ENCODE measurements at regions not wholly inside any gene's neighbourhood (a gene's known extent, or its start where the extent isn't known, plus 50 kb on each side); places are given as distances from the start of the nearest gene placed in this dataset.
A peak's percentile ranks its signal among the peaks of the same experiment; 100 is the strongest.
"Not testable (repeated sequence)": the region's sequence is repeated elsewhere in the genome, so short reads cannot be mapped to it uniquely, and the experiment has no call there.

DNA sequence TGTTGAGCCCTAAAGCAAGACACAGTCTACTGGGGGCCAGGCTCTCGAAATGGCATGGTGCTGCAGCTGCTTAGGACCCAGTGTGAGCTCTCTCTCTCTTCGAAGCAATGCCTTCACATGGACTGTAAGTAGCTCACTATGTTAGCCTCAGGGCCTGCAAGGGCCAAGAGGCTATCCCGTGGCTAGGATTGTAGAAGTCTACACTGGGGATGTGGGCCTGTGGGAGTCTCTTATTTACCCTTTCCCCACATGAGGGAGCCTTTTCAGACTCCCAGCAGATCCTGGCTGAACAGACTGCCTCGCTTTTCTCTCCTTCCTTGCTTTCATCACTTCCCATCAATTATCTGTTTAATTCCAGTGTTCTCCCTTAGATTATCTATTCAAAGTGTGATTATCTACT lies 101.4 kb downstream of the GPR65 start:
- H3K4me3 ChIP-seq = no peak overlapping the region
- peaks cover 6% of the 10 kb centered on the region for H3K9me3 ChIP-seq
- intact Hi-C loops (cut with DNase I, micrococcal nuclease) = no loop called here
- ATAC-seq = no peak
- no peak for DNase-seq
- no peaks in the 10 kb centered on the region for H3K36me3 ChIP-seq (ENCODE audit: low read depth)
- TF ChIP-seq, protein P1, sequence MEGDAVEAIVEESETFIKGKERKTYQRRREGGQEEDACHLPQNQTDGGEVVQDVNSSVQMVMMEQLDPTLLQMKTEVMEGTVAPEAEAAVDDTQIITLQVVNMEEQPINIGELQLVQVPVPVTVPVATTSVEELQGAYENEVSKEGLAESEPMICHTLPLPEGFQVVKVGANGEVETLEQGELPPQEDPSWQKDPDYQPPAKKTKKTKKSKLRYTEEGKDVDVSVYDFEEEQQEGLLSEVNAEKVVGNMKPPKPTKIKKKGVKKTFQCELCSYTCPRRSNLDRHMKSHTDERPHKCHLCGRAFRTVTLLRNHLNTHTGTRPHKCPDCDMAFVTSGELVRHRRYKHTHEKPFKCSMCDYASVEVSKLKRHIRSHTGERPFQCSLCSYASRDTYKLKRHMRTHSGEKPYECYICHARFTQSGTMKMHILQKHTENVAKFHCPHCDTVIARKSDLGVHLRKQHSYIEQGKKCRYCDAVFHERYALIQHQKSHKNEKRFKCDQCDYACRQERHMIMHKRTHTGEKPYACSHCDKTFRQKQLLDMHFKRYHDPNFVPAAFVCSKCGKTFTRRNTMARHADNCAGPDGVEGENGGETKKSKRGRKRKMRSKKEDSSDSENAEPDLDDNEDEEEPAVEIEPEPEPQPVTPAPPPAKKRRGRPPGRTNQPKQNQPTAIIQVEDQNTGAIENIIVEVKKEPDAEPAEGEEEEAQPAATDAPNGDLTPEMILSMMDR (IDR thresholded peaks at IDR 0.05) = no peak
- no peaks in the 10 kb centered on the region for H3K4me1 ChIP-seq (ENCODE audit: low read depth)

GRCh38 chr14:88127669-88128068 lies 122.7 kb downstream of the GPR65 start:
- H3K4me3 ChIP-seq; DNase-seq; ATAC-seq; H3K36me3 ChIP-seq (ENCODE audit: low read depth); H3K4me1 ChIP-seq (ENCODE audit: low read depth); H3K9me3 ChIP-seq; intact Hi-C loops (cut with DNase I, micrococcal nuclease): not testable (repeated sequence)

- ATAC-seq (no peak), DNase-seq (peak in 1 of 3 donors; percentile 26)
- Histone ChIP-seq H3K4me3 (no peak overlapping the region), H3K36me3 (ENCODE audit: low read depth) (no peaks in the 10 kb centered on the region), H3K4me1 (ENCODE audit: low read depth) (no peaks in the 10 kb centered on the region), H3K9me3 (peaks cover 3% of the 10 kb centered on the region)
- TF ChIP-seq, protein P1 (IDR thresholded peaks at IDR 0.05) = no peak
- intact Hi-C loops (cut with DNase I, micrococcal nuclease) = no loop called here
Observed at GRCh38 chr14:88128816-88129215, 123.9 kb downstream of the GPR65 start.

GRCh38 chr14:88129306-88130056 lies 124.5 kb downstream of the GPR65 start:
- Histone ChIP-seq H3K36me3 (ENCODE audit: low read depth) (no peaks in the 10 kb centered on the region), H3K4me3 (no peak overlapping the region), H3K4me1 (ENCODE audit: low read depth) (no peaks in the 10 kb centered on the region), H3K9me3 (peaks cover 3% of the 10 kb centered on the region)
- TF ChIP-seq, protein P1 (IDR thresholded peaks at IDR 0.05) = no peak
- intact Hi-C loops (cut with DNase I, micrococcal nuclease) = no loop called here
- DNase-seq (peak in 1 of 3 donors; percentile 15), ATAC-seq (peak; percentile 48)

GRCh38 chr14:88130057-88130432 lies 125.1 kb downstream of the GPR65 start:
- Histone ChIP-seq H3K9me3 (peaks cover 3% of the 10 kb centered on the region), H3K36me3 (ENCODE audit: low read depth) (no peaks in the 10 kb centered on the region), H3K4me3 (no peak overlapping the region), H3K4me1 (ENCODE audit: low read depth) (no peaks in the 10 kb centered on the region)
- DNase-seq = no peak
- TF ChIP-seq, protein P1 (IDR thresholded peaks at IDR 0.05) = no peak
- intact Hi-C loops (cut with DNase I, micrococcal nuclease) = no loop called here
- no peak for ATAC-seq
